NCI-H2107 treated with DMSO at 0.1 percent for 48 hours (cell line): ENCODE measurements at regions not wholly inside any gene's neighbourhood (a gene's known extent, or its start where the extent isn't known, plus 50 kb on each side); places are given as distances from the start of the nearest gene placed in this dataset.
A peak's percentile ranks its signal among the peaks of the same experiment; 100 is the strongest.
"Not testable (repeated sequence)": the region's sequence is repeated elsewhere in the genome, so short reads cannot be mapped to it uniquely, and the experiment has no call there.

Experiments used
- DNase-seq: peaks from one replicate; lab custom pipeline; 2025; ENCODE audit not compliant: unreplicated experiment; lab: John Stamatoyannopoulos, UW

GRCh38 chr14:43591776-43592175 is 915.3 kb downstream of the FSCB start:
- DNase-seq, result no peak

GRCh38 chr14:43587183-43587582 is 919.9 kb downstream of the FSCB start:
- no peak for DNase-seq

DNA sequence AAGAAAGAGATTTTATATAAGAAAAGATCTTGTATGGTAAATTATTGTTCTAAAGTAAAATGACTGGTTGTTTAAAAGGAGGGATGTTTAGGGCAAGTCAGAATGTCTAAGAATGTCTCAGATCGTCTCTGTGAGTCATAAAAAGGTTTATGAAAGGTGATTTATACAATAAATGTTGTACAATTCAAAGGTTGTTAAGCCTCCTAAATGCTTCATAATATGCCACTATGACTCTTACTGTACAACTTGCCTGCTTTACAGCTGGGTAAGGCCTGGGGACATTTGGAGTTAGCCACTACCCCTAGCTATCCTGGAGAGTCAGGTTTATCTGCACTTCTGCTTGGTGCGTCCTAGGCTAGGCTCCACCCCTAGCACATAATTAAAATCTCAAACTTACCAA is 927.4 kb downstream of the FSCB start:
- no peak for DNase-seq

DNA sequence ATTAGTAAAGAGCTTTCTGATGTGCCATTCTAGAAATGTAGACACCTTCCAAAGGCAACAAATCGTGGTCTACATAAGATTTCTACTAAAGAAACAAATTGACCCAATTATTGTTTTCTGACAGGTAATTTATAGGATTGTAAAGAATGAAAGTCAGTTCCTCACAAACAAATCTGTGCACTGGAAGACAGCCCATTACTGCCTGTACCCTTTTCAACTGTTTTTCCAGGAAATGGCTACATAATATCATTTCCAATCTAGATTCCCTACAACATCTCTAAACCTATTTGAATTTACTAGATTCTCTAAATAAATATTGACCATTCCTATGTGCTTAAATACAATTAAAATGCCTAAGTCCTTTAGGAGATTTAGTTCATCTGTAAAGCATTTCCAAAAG is 939.1 kb downstream of the FSCB start:
- DNase-seq, result no peak

GRCh38 chr14:43548368-43548767 is 958.7 kb downstream of the FSCB start:
- DNase-seq, result no peak

GRCh38 chr14:43547596-43547995 is 959.5 kb downstream of the FSCB start:
- DNase-seq, result not testable (repeated sequence)

- DNase-seq, result no peak
Measured at GRCh38 chr14:43541356-43541755, 965.7 kb downstream of the FSCB start.

- no peak for DNase-seq
Measured at GRCh38 chr14:43540948-43541347, 966.1 kb downstream of the FSCB start.

DNA sequence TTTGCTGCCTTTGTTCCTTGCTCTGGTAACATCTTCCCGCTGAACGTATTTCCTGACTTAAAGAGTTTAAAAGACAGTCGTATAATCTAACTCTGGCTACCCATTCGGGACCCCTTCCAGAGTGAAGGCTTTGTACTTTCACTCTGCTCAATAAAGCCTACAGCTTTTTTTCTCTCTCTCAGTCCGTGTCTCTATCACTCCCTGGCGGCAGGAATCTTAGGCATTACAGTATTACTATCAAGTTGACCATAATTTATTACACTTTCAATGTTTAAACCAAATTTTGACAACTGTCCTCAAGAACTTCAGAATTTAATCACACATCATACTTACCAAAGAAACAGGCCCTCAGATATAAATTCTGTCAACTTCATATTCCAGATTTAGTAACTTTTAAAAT is 967.9 kb downstream of the FSCB start:
- DNase-seq, result no peak

GRCh38 chr14:43535231-43535838 is 971.7 kb downstream of the FSCB start:
- DNase-seq, result no peak

- DNase-seq, result no peak
Measured at GRCh38 chr14:43532825-43533416, 974.2 kb downstream of the FSCB start.

DNA sequence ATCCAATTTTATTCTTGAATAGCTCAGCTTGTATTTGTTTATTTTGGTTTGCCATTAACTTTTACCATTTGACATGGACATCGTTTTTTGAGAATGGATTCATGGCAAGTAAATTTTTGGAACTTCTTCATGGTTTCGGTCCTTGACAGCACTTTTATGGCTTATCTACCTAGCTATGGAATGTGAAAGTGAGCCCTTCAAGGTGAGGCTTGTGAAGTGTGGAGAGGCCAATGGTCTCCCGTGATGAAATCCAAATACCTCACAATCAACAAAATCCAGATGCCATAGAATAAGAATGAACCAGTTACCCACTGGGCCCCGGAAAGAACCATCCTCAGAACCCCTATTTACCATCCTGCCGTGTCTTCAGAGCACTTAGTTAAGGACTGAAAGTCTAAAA is 978.8 kb downstream of the FSCB start:
- no peak for DNase-seq

GRCh38 chr14:43525658-43526057 is 981.4 kb downstream of the FSCB start:
- DNase-seq, result no peak

- DNase-seq, result no peak
Measured at GRCh38 chr14:43522901-43523300, 984.2 kb downstream of the FSCB start.

GRCh38 chr14:43522191-43522590 is 984.9 kb downstream of the FSCB start:
- DNase-seq, result no peak

DNA sequence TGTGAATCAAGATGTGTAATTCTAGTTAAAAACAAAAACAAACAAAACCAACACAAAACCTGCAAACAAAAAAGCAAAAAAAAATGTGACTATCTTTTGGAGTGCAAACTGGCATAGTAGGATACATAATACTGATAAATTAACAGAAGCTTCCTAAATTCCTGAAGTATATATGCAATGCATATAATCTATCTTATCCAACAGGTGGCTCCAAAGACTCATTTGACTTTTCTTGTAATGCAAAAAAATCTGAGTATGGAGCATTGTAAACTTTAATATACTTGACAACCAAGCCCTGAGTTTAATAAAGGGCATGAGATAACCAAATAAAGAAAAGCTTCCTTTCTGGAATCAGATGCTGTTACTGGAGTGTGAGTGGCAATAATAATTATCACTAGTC is 1003.6 kb downstream of the FSCB start:
- peak; percentile 26 for DNase-seq

GRCh38 chr14:43492359-43492758 is 1014.7 kb downstream of the FSCB start:
- DNase-seq, result not testable (repeated sequence)

GRCh38 chr14:43483415-43483814 is 1023.7 kb downstream of the FSCB start:
- no peak for DNase-seq

GRCh38 chr14:43481864-43482263 is 1025.2 kb downstream of the FSCB start:
- DNase-seq, result no peak

DNA sequence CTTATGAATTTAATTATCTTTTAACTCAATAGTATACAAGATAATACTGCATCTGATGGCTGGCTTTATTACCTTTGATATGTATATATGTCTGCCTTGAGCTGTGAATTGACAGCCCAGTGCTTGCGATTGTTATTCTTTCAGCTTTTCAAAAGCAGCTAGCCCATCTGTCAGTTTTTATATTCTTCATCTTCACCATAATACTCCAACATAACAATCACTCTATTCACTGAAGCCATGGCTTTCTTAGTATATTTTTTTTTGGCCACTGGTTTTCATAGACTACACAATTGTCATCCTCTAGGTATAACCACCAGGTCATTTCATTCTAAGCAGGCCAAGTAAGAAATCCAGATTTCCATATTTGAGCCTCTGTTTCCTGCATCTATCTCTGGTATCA is 1026.1 kb downstream of the FSCB start:
- no peak for DNase-seq

DNA sequence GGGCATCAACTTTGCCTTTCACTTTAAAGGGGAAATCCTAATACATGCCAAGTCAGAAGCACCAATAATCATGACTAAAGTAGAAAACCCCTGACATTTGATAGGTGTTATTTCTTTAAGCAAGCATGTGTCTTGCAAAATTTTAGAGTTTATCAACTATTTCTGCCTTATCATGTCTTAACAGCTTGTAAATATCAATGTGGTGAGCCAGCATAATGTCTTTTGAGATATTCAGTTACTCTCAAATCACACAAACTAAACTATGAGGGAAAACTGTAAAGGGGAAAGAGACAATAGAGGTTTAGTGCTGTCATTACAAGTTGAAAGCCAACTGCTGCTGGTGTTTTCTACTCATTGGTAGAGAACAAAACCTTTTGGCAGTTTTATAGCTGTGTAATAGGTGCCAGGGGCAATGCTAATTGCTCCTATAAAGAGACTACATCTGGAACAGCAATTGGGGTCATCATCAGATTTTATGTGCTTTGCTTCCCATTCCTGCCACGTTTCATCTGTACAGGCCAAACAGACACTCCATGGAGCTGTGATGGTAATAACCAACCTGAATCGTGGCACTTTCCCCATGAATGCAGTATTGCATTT is 1027.4 kb downstream of the FSCB start:
- DNase-seq, result no peak

- DNase-seq, result no peak
Measured at GRCh38 chr14:43476822-43477221, 1030.3 kb downstream of the FSCB start.

GRCh38 chr14:43475757-43476156 is 1031.3 kb downstream of the FSCB start:
- DNase-seq, result no peak
